Neural crest cell (in vitro differentiated cells): ENCODE measurements at regions not wholly inside any gene's neighbourhood (a gene's known extent, or its start where the extent isn't known, plus 50 kb on each side); places are given as distances from the start of the nearest gene placed in this dataset.

Experiments
- DNase-seq: peaks from one replicate; pipeline ENCODE4 v3.0.0; 2021; ENCODE audit warnings: low read depth, mixed read lengths, low spot score
- H3K27ac Mint-ChIP-seq: one replicate; pipeline ENCODE4 v1.8.0; 2021; ENCODE audit warnings: mild to moderate bottlenecking, mixed read lengths; ENCODE audit not compliant: unreplicated experiment
- H3K27me3 Mint-ChIP-seq: 2 replicates; pipeline ENCODE4 v1.8.0; 2021; ENCODE audit warnings: low read depth, mild to moderate bottlenecking, mixed read lengths
- H3K36me3 Mint-ChIP-seq: 2 replicates; pipeline ENCODE4 v1.8.0; 2021; ENCODE audit warnings: low read depth, mild to moderate bottlenecking, mixed read lengths
- H3K4me1 Mint-ChIP-seq: 2 replicates; pipeline ENCODE4 v1.8.0; 2021; ENCODE audit warnings: mixed read lengths
- H3K4me3 Mint-ChIP-seq: one replicate; pipeline ENCODE4 v1.8.0; 2021; ENCODE audit warnings: mild to moderate bottlenecking, mixed read lengths
- H3K9me3 Mint-ChIP-seq: 2 replicates; pipeline ENCODE4 v1.8.0; 2021; ENCODE audit warnings: mixed read lengths
- TF ChIP-seq, protein P1 (sequence below): fragments of 200-600 bp; sonication (generic); conservative IDR thresholded peaks from 2 replicates; pipeline ENCODE4 v1.5.0; 2021; ENCODE audit warnings: antibody characterized with exemption, mild to moderate bottlenecking

DNA sequence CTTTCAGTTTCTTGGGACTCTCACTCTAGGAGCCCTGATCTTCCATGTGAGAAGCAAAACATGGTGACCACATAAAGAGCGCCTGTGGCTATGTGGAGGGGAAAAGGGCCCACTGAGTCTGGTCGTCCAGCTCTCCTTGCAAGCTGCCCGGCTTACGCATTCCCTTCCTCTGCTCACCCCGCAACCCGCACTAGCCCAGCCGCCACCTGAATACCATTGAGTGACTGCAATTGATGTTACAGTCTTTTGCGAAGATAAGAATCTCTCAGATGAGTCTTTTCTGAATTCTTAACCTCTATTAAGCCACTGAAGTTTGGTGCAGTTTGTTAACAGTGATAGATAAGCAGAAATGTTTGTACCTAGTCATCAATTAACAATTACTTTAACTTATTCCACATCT, 589.0 kb upstream of the DPPA4 start:
- no peak overlapping the region for H3K4me3 Mint-ChIP-seq
- H3K27me3 Mint-ChIP-seq, result no peaks in the 10 kb centered on the region
- DNase-seq, result no peak
- H3K36me3 Mint-ChIP-seq, result no peaks in the 10 kb centered on the region
- no peaks in the 10 kb centered on the region for H3K9me3 Mint-ChIP-seq
- TF ChIP-seq, protein P1, sequence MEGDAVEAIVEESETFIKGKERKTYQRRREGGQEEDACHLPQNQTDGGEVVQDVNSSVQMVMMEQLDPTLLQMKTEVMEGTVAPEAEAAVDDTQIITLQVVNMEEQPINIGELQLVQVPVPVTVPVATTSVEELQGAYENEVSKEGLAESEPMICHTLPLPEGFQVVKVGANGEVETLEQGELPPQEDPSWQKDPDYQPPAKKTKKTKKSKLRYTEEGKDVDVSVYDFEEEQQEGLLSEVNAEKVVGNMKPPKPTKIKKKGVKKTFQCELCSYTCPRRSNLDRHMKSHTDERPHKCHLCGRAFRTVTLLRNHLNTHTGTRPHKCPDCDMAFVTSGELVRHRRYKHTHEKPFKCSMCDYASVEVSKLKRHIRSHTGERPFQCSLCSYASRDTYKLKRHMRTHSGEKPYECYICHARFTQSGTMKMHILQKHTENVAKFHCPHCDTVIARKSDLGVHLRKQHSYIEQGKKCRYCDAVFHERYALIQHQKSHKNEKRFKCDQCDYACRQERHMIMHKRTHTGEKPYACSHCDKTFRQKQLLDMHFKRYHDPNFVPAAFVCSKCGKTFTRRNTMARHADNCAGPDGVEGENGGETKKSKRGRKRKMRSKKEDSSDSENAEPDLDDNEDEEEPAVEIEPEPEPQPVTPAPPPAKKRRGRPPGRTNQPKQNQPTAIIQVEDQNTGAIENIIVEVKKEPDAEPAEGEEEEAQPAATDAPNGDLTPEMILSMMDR, result no peak
- H3K4me1 Mint-ChIP-seq, result peaks cover 35% of the 10 kb centered on the region
- no peak overlapping the region for H3K27ac Mint-ChIP-seq

DNA sequence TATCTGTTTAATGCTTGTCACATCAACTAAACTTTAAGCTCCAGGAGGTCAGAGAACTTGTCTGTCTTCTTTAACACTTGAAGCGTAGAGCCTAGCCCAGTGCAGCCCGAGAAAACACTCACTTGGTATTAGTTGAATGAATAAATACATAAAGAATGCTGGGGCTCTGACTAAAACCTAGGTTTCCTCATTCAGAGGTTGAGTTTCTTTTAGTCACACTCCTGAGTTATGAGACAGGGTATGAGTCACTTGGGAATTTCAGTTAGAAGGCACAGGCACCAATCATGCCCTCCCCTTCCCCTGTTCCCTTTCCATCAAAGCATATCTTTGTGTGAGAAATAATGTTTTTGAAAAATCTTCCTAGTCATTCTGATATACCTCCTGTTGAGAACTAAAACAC, 589.8 kb upstream of the DPPA4 start:
- H3K36me3 Mint-ChIP-seq, result no peaks in the 10 kb centered on the region
- H3K4me1 Mint-ChIP-seq, result peaks cover 30% of the 10 kb centered on the region
- no peak for DNase-seq
- H3K9me3 Mint-ChIP-seq, result no peaks in the 10 kb centered on the region
- no peak overlapping the region for H3K4me3 Mint-ChIP-seq
- H3K27ac Mint-ChIP-seq, result no peak overlapping the region
- TF ChIP-seq, protein P1, result no peak
- H3K27me3 Mint-ChIP-seq, result no peaks in the 10 kb centered on the region

DNA sequence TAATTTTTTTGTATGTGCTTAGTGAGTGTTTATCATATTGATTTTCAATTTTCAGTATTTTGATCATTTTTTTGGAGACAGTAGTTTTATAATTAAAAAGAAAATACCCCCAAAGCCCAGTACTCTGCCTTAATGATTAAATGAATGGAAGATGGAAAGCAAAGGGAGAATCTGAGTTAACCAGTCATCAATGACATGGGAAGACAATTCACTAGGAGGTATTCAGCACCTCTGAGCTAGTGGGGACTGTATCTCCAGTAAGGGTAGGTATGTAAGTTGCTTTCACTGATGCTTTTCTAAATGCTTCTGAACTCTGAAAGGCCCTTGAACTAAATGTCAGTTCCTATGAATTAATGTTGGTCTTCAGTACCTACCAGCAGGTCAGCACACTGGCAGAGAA, 590.4 kb upstream of the DPPA4 start:
- Mint-ChIP-seq H3K27ac (no peak overlapping the region), H3K4me3 (no peak overlapping the region), H3K27me3 (no peaks in the 10 kb centered on the region)

DNA sequence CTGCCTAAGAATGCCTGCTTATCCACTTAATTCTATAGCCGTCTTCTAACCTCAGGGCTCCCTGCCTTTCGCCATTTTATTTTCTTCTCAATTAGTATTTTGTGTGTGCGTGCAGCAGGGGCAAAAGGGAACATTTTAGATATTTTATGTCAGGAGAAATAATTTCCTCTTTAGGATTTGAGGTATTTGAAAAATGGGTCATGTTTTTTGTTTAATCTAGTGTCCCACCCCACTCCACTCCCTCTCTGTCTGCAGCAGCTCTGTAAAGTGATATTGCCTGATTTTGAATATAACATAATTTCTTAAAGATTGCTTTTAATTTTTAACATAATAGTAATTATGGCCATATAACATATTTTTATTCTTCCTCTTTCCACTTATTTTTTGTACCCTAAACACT, 593.2 kb upstream of the DPPA4 start:
- TF ChIP-seq, protein P1, result no peak
- H3K36me3 Mint-ChIP-seq, result no peaks in the 10 kb centered on the region
- no peaks in the 10 kb centered on the region for H3K27me3 Mint-ChIP-seq
- peaks cover 13% of the 10 kb centered on the region for H3K4me1 Mint-ChIP-seq
- DNase-seq, result no peak
- no peak overlapping the region for H3K4me3 Mint-ChIP-seq
- H3K9me3 Mint-ChIP-seq, result no peaks in the 10 kb centered on the region
- no peak overlapping the region for H3K27ac Mint-ChIP-seq

More for the DNA sequence above, 590.4 kb upstream of the DPPA4 start:
- no peak for DNase-seq
- Mint-ChIP-seq H3K36me3 (no peaks in the 10 kb centered on the region), H3K4me1 (peaks cover 25% of the 10 kb centered on the region), H3K9me3 (no peaks in the 10 kb centered on the region)
- TF ChIP-seq, protein P1, result no peak

DNA sequence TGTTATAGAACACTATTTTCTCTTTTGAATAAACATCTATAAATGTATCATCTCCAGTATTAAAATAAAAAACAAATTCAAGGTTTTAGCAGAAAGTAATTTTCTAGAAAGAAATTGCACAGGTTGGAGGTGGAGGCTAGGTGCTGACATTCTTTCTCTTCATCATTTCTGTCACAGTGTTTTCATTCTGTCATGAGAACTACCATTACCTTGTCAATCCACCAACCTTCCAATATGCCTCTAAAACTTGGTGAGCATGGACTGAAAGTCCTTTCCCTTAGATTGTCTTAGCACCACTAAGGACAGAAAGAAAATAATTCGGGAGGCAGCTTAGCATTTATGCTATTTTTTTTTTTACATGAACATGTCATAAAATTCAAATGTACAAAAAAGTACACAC, 596.2 kb upstream of the DPPA4 start:
- Mint-ChIP-seq H3K4me3 (no peak overlapping the region), H3K27ac (no peak overlapping the region), H3K4me1 (no peaks in the 10 kb centered on the region), H3K36me3 (no peaks in the 10 kb centered on the region), H3K9me3 (no peaks in the 10 kb centered on the region), H3K27me3 (no peaks in the 10 kb centered on the region)
- DNase-seq, result no peak
- TF ChIP-seq, protein P1, result no peak

DNA sequence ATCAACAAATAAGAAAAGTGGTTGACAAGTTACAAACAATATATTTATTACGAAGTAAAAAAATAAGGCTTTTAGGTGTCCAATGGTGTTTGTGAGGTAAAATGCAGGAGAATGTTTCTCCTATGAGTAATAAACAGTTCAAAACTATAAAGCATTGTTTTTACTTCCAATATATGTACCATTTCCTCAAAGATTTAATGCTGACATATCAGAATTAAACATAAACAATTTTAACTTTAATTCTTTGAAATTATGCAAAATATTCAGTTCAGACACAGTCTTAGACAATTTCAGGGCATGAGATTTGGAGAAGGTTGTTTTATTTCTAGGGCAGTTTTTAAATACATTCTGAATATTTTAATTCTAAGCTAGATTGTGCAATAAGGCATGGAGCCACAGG, 602.5 kb upstream of the DPPA4 start:
- Mint-ChIP-seq H3K36me3 (no peaks in the 10 kb centered on the region), H3K4me3 (no peak overlapping the region)

More for the DNA sequence above, 602.5 kb upstream of the DPPA4 start:
- DNase-seq, result no peak
- H3K27ac Mint-ChIP-seq, result no peak overlapping the region
- no peaks in the 10 kb centered on the region for H3K9me3 Mint-ChIP-seq
- TF ChIP-seq, protein P1, result no peak
- no peaks in the 10 kb centered on the region for H3K27me3 Mint-ChIP-seq
- no peaks in the 10 kb centered on the region for H3K4me1 Mint-ChIP-seq
